Occipital lobe (tissue), 1 donor: ENCODE measurements at regions not wholly inside any gene's neighbourhood (a gene's known extent, or its start where the extent isn't known, plus 50 kb on each side); places are given as distances from the start of the nearest gene placed in this dataset.
"Not testable (repeated sequence)": the region's sequence is repeated elsewhere in the genome, so short reads cannot be mapped to it uniquely, and the experiment has no call there.

ENCODE experiments used
- DNase-seq: peaks from one replicate; lab custom pipeline; 2025; lab: John Stamatoyannopoulos, UW

DNA sequence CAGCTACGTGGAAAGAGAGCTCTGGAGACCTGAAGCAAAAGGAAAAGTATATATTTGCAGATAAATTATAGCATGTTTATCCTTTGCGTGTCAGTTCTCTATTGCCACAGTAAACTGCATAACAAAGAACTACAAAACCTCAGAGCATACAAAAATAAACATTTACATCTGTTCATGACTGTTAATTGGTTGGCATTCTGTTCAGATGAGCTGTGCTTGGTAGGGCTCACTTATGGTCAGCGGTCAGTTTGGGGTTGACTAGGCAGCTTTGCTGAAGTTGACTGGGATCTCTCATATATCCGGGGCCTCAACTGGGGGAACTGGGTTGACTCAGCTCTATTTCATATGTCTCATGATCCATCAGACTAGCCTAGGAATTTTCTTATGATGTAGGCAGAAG lies 257.7 kb downstream of the TLE1 start:
- no peak for DNase-seq

GRCh38 chr9:81430727-81431126 lies 258.6 kb downstream of the TLE1 start:
- DNase-seq, result no peak

- DNase-seq, result no peak
These were observed 261.5 kb downstream of the TLE1 start for GRCh38 chr9:81427870-81428269.

GRCh38 chr9:81424431-81424830 lies 264.9 kb downstream of the TLE1 start:
- DNase-seq, result no peak

DNA sequence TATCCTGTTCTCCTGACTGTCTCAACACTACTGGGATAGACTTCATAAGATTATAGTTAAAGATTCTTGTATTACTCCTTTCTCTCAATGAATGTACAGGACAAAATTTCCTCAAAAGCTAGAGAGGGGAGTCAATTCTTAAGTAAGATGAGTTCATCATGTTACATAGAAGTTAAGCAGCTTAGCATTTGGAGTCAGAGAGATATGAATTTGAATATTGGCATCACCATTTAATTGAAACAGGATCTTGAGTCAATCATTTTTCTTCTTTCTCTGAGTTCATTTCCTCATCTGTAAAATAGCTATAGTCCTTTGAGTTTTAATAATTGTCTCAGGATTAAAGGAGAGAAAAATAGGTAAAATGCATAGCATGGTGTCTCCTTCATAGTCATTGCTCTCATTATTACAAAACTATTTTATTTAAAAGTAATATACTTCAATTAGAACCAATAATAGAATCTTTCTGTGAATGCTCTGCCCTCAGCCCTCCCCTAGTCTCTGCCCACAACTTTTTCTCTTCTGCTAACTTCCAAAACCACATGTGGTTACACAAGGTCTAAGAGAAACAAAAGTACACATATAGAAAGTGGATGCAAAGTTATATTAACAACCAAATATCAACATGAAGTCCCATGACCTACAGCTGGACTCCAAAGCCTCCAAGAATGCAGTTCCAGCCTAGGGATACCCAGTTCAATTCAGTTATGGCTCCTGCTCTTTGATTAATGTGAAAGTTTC lies 265.6 kb downstream of the TLE1 start:
- no peak for DNase-seq

GRCh38 chr9:81421090-81421489 lies 268.3 kb downstream of the TLE1 start:
- DNase-seq, result not testable (repeated sequence)

DNA sequence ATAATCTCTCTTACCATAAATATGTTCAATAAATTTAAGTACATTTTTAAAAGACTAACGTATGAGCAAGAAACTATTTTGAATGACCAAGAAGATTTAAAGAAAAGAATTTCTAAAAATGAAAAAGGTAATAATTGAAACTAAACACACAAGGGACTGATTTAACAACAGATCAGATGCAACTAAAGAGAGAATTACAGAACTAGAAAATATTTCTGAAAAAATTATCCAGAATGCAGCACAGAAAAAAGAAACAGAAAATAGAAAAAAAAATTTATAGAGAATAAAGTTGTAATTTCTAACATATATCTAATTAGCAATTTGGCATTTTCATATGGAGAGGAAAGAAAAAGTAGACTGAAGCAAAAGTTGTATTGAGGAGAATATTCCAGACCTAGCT lies 269.3 kb downstream of the TLE1 start:
- DNase-seq, result no peak

DNA sequence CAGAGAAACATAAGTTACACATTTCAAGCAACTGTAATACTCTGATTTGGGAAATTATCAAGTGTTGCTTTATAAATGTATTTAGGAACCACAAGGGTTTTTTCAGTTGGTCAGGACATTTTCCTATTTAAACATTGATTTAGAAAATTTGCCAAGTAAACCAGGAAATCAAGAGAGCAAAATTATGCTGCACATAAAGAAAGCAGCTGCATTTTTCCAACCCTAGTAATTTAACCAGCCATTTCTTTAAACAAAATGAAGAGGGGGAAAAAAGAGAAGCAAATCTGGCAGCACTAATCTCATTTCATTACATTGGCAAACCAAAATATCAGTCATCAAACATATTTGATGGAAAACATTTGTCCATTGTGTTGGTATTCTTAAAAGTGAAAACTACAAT lies 271.4 kb downstream of the TLE1 start:
- DNase-seq, result no peak

- DNase-seq, result no peak
These were observed 272.1 kb downstream of the TLE1 start for GRCh38 chr9:81417299-81417675.

GRCh38 chr9:81416476-81417298 lies 272.7 kb downstream of the TLE1 start:
- no peak for DNase-seq

GRCh38 chr9:81414836-81415235 lies 274.5 kb downstream of the TLE1 start:
- no peak for DNase-seq

- DNase-seq, result no peak
These were observed 277.4 kb downstream of the TLE1 start for GRCh38 chr9:81411961-81412360.

GRCh38 chr9:81410201-81410600 lies 279.1 kb downstream of the TLE1 start:
- no peak for DNase-seq

DNA sequence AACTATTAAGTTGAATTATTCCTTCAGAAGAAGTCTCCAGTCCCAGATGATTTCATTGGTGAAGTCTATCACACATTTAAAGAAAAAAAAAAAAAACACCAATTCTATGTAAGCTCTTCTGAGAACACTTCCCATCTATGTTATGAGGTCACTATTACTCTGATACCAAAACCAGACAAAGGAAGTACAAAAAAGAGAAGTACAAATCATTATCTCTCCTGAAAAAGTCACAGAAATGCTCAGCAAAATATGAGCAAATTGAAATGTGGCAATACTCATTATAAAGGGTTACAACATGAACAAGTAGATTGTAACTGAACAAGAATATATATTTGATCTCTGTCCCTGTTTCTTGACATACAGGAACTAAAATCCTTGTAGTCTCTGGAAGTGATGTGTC lies 280.4 kb downstream of the TLE1 start:
- no peak for DNase-seq

DNA sequence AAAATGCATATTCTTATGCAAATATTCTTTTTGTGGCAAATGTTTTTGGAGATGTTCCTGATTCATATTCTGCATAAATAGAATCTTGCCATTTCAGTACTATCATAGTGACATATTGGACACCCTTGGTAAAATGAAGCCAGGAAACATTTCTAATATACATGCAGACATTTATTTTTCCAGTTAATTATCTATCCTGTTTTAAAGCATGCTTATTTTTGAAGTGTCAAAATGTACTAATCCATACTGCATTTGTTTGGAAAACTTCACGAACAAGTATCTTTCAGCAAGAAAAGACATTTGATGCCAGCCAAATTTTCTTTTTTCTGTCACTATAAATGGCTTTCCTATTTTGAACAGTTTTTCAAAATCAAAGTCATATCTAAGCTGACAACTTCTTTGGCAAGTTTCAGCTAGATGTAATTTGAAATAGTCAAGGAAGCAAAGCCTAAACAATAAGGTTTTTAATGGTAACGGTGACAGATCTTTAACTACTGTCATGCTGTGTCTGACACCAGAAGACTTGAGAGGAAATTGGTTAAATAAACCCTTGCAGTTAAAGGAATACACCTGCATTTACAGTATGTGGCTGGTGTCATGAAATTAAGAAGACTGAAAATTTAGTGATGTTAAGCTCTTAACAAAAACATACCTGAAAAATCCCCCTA lies 284.3 kb downstream of the TLE1 start:
- no peak for DNase-seq

DNA sequence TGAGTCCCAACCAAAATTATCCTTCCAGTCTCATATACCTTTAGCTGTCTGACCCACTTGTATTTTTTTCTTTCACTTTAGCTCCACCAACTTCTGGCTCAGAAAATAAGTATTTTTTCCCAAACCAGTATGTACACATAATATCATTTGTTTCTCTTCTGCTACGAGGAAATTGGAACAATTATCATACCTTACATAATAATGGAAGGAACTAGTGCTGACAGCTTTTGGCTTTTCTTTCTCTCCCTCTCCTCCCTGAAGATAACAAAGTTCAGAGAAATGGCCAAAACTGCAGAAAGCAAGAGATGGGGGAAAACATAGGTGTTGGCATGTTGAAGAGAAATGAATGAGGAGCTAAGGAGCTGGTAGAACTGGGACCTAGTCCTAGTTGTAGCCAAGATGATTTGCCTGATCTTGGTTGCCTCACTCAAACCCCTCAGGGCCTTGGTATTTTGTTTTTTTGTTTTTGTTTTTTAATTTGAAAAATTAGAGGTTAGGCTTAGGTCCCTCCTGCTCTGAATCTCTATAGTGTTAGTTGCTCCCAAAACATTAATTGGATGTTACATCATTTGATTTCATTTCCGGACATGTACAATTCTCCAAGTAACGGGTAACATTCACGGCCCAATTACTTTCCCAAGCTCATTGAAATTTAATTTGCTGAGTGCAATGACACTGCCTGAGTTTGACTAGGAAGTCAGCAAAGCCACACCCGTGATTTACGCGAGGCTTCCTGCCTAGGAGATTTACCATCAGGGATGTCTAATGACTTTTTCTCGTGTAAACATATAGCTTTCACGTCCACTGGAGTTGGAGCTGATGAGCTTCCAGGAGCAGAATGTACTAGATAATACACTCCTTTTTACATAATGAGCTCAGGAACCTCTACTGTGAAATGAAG lies 291.6 kb downstream of the TLE1 start:
- no peak for DNase-seq

DNA sequence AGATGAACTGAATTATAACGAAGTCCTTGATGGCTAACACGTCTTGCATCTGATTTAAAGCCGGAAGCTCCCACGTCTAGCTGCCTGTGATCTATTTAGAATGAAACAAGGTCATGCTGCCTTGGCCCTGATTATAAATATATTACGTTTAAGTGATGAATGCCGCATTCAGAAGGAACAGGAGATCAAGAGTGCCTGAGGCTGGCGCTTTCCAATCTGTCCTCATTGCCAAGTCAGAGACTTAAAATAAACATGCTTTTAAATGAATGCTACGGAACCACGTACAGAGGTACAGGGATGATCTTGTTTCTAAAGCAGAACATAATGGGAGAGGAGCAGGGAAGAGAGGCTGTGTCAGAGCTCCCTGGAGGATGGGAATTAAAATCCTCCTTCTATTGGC lies 292.8 kb downstream of the TLE1 start:
- no peak for DNase-seq

- DNase-seq, result no peak
These were observed 293.7 kb downstream of the TLE1 start for GRCh38 chr9:81395676-81396054.

GRCh38 chr9:81394881-81395675 lies 294.3 kb downstream of the TLE1 start:
- DNase-seq, result no peak

DNA sequence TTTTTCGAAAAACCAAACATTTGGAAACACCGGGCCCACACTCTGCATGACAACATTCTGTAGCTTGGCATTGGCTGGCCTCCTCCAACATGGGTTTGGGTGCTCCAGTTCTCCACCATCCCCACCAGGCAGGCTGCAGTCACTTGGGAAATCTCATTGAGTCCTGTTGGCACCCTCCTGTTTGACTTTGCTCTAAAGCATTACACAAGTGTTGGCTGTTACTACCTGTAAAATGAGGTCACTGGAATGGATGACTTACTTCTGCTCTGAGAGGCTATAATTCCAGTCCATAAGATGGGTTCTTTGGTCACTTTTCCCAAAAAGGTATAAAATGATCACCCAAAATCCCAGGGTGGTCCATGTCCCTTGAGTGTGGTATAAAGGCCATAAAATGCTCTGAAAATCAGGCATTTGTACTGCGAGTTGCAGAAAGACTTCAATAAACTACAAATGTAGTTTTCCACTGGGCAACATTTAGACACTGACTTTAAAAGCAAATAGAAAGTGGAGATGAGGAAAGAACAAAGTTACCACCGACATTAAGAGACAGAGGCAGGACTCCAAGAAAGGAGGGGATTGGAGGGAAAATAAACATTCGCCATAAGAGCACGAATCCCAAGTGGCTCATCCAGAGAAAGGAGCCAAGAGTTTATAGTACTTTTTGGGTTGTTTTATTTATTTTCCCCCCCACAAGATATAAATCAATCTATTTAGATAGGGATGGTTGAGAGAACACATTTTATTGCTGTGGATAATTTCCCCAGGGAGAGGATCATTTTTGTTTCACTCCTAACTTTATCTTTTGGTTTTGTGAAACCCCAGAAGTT lies 295.1 kb downstream of the TLE1 start:
- no peak for DNase-seq
